ENCODE measurements at regions not wholly inside any gene's neighbourhood (a gene's known extent, or its start where the extent isn't known, plus 50 kb on each side); places are given as distances from the start of the nearest gene placed in this dataset.
"Not testable (repeated sequence)": the region's sequence is repeated elsewhere in the genome, so short reads cannot be mapped to it uniquely, and the experiment has no call there.

DNA sequence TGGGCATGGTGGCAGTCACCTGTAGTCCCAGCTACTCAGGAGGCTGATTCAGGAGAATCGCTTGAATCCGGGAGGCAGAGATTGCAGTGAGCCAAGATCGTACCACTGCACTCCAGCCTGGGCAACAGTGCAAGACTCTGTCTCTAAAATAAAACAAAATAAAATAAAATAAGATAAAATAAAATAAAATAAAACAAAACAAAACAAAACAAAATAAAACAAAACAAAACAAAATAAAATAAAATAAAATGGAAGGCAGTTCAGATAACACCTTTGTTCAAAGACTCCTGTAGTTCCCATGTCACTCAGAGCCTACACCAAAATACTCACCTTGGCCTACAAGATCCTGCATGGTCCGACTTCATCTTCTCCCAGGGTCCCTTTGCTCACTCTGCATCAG, 61.3 kb downstream of the SYF2 start:
- TF ChIP-seq, protein P1, sequence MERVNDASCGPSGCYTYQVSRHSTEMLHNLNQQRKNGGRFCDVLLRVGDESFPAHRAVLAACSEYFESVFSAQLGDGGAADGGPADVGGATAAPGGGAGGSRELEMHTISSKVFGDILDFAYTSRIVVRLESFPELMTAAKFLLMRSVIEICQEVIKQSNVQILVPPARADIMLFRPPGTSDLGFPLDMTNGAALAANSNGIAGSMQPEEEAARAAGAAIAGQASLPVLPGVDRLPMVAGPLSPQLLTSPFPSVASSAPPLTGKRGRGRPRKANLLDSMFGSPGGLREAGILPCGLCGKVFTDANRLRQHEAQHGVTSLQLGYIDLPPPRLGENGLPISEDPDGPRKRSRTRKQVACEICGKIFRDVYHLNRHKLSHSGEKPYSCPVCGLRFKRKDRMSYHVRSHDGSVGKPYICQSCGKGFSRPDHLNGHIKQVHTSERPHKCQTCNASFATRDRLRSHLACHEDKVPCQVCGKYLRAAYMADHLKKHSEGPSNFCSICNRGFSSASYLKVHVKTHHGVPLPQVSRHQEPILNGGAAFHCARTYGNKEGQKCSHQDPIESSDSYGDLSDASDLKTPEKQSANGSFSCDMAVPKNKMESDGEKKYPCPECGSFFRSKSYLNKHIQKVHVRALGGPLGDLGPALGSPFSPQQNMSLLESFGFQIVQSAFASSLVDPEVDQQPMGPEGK (CRISPR knock-in tag; IDR thresholded peaks at IDR 0.05; ENCODE audit: borderline replicate concordance), result not testable (repeated sequence)
- not testable (repeated sequence) for TF ChIP-seq ESRRG, GLIS3 (CRISPR knock-in tag; IDR thresholded peaks at IDR 0.05)
